Nephron (organoid): ENCODE measurements at regions not wholly inside any gene's neighbourhood (a gene's known extent, or its start where the extent isn't known, plus 50 kb on each side); places are given as distances from the start of the nearest gene placed in this dataset.

Experiments used
- H3K27ac Mint-ChIP-seq, 3 experiments: 2 replicates each; pipeline ENCODE4 v1.8.0; 2020; ENCODE audit warnings: mixed read lengths in 3 of 3, mild to moderate bottlenecking in 2 of 3, moderate library complexity in 1 of 3
- H3K27me3 Mint-ChIP-seq: 2 replicates; pipeline ENCODE4 v1.8.0; 2021; ENCODE audit warnings: low read depth, mild to moderate bottlenecking, moderate library complexity, mixed read lengths
- H3K36me3 Mint-ChIP-seq: 2 replicates; pipeline ENCODE4 v1.8.0; 2020; ENCODE audit warnings: low read depth, mixed read lengths
- H3K4me1 Mint-ChIP-seq: 2 replicates; pipeline ENCODE4 v1.8.0; 2020; ENCODE audit warnings: mixed read lengths
- H3K4me3 Mint-ChIP-seq, 3 experiments: 2 replicates each; pipeline ENCODE4 v1.8.0; 2020; ENCODE audit warnings: mild to moderate bottlenecking in 3 of 3, mixed read lengths in 3 of 3, moderate library complexity in 2 of 3
- H3K9me3 Mint-ChIP-seq: 2 replicates; pipeline ENCODE4 v1.8.0; 2020; ENCODE audit warnings: mixed read lengths
- TF ChIP-seq, protein P1 (sequence below), 3 experiments: fragments of 200-600 bp; sonication (generic); IDR thresholded peaks; one replicate each; pipeline ENCODE4 v1.5.0; 2021; ENCODE audit warnings: antibody characterized with exemption in 3 of 3; ENCODE audit not compliant: unreplicated experiment in 3 of 3

DNA sequence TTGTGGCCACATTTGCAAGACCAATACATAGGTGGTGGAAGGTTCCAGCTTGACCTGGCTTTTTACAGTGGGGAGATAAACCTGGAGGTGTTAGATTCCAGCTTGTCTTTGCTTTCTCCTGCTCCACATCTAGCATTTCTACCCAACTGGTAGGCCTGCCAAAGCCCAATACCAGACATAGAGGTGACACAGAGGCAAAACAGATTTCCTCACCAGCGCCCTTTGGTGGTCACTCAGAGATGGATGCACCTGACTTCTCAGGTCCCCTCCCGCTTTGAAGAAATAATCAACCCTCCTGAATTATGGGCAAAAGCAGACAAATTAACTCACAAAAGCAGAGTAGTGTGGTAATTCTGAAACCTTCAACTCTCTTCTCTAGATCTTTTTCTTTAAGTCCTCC lies 1356.2 kb downstream of the FAM181B start:
- Mint-ChIP-seq H3K27me3 (no peaks in the 10 kb centered on the region), H3K4me1 (no peaks in the 10 kb centered on the region), H3K4me3 (no peak overlapping the region), H3K36me3 (no peaks in the 10 kb centered on the region), H3K27ac (no peak overlapping the region), H3K9me3 (peaks cover 8% of the 10 kb centered on the region)
- TF ChIP-seq, protein P1, sequence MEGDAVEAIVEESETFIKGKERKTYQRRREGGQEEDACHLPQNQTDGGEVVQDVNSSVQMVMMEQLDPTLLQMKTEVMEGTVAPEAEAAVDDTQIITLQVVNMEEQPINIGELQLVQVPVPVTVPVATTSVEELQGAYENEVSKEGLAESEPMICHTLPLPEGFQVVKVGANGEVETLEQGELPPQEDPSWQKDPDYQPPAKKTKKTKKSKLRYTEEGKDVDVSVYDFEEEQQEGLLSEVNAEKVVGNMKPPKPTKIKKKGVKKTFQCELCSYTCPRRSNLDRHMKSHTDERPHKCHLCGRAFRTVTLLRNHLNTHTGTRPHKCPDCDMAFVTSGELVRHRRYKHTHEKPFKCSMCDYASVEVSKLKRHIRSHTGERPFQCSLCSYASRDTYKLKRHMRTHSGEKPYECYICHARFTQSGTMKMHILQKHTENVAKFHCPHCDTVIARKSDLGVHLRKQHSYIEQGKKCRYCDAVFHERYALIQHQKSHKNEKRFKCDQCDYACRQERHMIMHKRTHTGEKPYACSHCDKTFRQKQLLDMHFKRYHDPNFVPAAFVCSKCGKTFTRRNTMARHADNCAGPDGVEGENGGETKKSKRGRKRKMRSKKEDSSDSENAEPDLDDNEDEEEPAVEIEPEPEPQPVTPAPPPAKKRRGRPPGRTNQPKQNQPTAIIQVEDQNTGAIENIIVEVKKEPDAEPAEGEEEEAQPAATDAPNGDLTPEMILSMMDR (IDR thresholded peaks at IDR 0.05; ENCODE audit: unreplicated experiment in 3 of 3), result no peak

DNA sequence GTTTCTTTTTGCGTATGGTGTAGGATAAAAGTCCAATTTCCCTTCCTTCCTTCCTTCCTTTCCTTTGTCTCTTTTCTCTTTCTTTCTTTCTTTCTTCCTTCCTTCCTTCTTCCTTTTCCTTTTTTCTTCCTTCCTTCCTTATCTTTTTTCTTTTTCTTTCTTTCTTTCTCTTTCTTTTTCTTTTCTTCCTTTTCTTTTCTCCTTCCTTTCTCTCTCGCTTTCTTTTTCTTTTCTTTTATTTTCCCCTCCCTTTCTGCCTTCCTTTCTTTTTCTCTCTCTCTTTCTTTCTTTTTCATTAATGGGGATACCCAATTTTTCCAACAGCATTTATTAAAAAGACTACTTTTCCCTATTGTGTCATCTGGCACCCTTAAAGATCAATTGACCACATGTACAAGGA lies 1359.7 kb downstream of the FAM181B start:
- TF ChIP-seq, protein P1 (IDR thresholded peaks at IDR 0.05; ENCODE audit: unreplicated experiment in 3 of 3), result no peak
- H3K27ac Mint-ChIP-seq, result no peak overlapping the region
- H3K4me1 Mint-ChIP-seq, result no peaks in the 10 kb centered on the region
- no peaks in the 10 kb centered on the region for H3K36me3 Mint-ChIP-seq
- H3K27me3 Mint-ChIP-seq, result no peaks in the 10 kb centered on the region
- peaks cover 8% of the 10 kb centered on the region for H3K9me3 Mint-ChIP-seq
- no peak overlapping the region for H3K4me3 Mint-ChIP-seq

GRCh38 chr11:81368192-81368591 lies 1365.5 kb downstream of the FAM181B start:
- H3K36me3 Mint-ChIP-seq, result no peaks in the 10 kb centered on the region
- H3K4me1 Mint-ChIP-seq, result no peaks in the 10 kb centered on the region
- peaks cover 4% of the 10 kb centered on the region for H3K27me3 Mint-ChIP-seq
- no peak overlapping the region for H3K27ac Mint-ChIP-seq
- H3K9me3 Mint-ChIP-seq, result peaks cover 3% of the 10 kb centered on the region
- H3K4me3 Mint-ChIP-seq, result no peak overlapping the region
- TF ChIP-seq, protein P1 (IDR thresholded peaks at IDR 0.05; ENCODE audit: unreplicated experiment in 3 of 3), result no peak

GRCh38 chr11:81365496-81365895 lies 1368.2 kb downstream of the FAM181B start:
- Mint-ChIP-seq H3K36me3 (no peaks in the 10 kb centered on the region), H3K4me3 (no peak overlapping the region), H3K4me1 (no peaks in the 10 kb centered on the region), H3K27me3 (peaks cover 4% of the 10 kb centered on the region), H3K27ac (no peak overlapping the region), H3K9me3 (no peaks in the 10 kb centered on the region)
- TF ChIP-seq, protein P1 (IDR thresholded peaks at IDR 0.05; ENCODE audit: unreplicated experiment in 3 of 3), result no peak

- H3K27ac Mint-ChIP-seq, result no peak overlapping the region
- H3K9me3 Mint-ChIP-seq, result peaks cover 4% of the 10 kb centered on the region
- no peaks in the 10 kb centered on the region for H3K27me3 Mint-ChIP-seq
- no peaks in the 10 kb centered on the region for H3K4me1 Mint-ChIP-seq
- TF ChIP-seq, protein P1 (IDR thresholded peaks at IDR 0.05; ENCODE audit: unreplicated experiment in 3 of 3), result no peak
- H3K4me3 Mint-ChIP-seq, result no peak overlapping the region
- H3K36me3 Mint-ChIP-seq, result no peaks in the 10 kb centered on the region
These were observed 1374.2 kb downstream of the FAM181B start for GRCh38 chr11:81359476-81359875.

DNA sequence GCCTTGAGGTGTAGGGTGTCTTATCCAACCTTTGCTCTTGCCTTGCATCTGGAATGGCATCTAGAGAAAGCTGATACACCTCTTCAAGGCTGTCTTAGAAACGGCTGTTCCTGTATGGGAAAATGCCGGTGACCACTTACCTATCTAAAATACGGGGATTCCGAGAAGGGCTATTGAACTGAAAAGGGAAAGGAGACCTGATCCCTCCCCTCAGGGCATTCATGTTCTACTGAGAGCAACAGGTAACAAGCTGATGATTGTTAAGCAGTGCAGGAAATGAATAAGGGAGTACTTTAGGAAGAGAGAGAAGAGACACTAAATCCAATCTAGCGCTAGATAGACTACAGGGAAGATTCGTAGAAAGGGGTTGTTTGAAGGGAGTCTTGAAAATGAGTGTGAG lies 1388.1 kb downstream of the FAM181B start:
- Mint-ChIP-seq H3K4me3 (no peak overlapping the region), H3K27ac (no peak overlapping the region), H3K4me1 (peaks cover 9% of the 10 kb centered on the region), H3K9me3 (no peaks in the 10 kb centered on the region), H3K36me3 (no peaks in the 10 kb centered on the region), H3K27me3 (no peaks in the 10 kb centered on the region)
- TF ChIP-seq, protein P1 (IDR thresholded peaks at IDR 0.05; ENCODE audit: unreplicated experiment in 3 of 3), result no peak
